H1 (cell line): ENCODE measurements at regions not wholly inside any gene's neighbourhood (a gene's known extent, or its start where the extent isn't known, plus 50 kb on each side); places are given as distances from the start of the nearest gene placed in this dataset.

Source experiments
- JUND ChIP-seq: IDR thresholded peaks from 2 replicates; pipeline ENCODE4 v1.6.1; 2011; ENCODE audit warnings: mild to moderate bottlenecking, improper control_type of control experiment, low read length
- MAFK ChIP-seq: IDR thresholded peaks from 2 replicates; pipeline ENCODE4 v1.6.1; 2012; ENCODE audit warnings: low read depth, mild to moderate bottlenecking, improper control_type of control experiment, low read length
- RNF2 ChIP-seq: fragments of 200-900, 300-1000 bp; sonication (generic); IDR thresholded peaks from 2 replicates; pipeline ENCODE4 v1.7.1; 2016; ENCODE audit warnings: borderline replicate concordance, low read depth, mild to moderate bottlenecking, antibody characterized with exemption, low read length; ENCODE audit not compliant: poor library complexity, severe bottlenecking; ENCODE audit errors: missing control alignments
- TAF1 ChIP-seq: IDR thresholded peaks from 2 replicates; pipeline ENCODE4 v1.6.1; 2011; ENCODE audit warnings: mild to moderate bottlenecking, low read depth, low read length
- TAF7 ChIP-seq: optimal IDR thresholded peaks from 2 replicates; pipeline ENCODE3; 2011; ENCODE audit warnings: low read depth, mild to moderate bottlenecking, inconsistent platforms, low read length, moderate library complexity, borderline replicate concordance
- TF ChIP-seq, protein P1 (sequence below): fragments of 300-600 bp; sonication (generic); IDR thresholded peaks from 2 replicates; pipeline ENCODE4 v1.7.1; 2012; ENCODE audit warnings: low read length, moderate library complexity, mild to moderate bottlenecking, inconsistent platforms; ENCODE audit not compliant: insufficient replicate concordance

DNA sequence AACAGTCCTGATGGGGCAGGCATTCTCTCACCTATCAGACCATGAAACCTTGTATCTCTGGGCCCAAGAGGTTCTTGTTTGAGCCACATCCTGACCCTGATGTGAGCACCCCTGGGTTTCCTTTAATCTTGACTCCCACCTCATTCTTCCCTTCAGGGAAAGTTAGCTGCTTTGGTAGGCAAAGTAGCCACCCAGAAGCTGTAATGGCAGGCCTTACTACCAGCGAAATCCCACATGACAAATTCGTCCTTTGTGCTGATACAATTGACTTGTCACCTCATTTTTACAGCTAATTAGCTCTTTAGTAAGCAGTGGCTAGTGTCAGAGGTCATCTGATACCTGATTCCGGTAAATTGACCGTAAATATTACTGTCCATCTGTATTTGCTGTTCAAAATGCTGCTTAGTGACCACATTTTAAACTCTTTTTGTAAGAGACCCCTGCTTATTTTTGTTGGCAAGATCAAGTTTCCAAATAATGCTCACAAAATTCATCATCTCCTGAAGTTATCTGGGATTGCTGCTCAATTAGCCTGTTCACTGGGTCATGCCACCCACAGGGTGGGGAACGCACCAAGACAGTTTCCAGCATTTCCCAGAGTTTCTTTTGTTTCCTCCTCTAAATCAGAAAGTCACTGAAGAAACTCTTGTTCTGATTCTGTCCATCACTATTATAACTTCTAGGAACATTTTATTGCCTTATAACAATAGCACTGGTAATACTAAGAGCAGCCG is 329.7 kb downstream of the GPAT3 start (continued):
- TF ChIP-seq MAFK (no peak), TAF7 (no peak), TAF1 (no peak), JUND (no peak), RNF2 (no peak)
- TF ChIP-seq, protein P1, sequence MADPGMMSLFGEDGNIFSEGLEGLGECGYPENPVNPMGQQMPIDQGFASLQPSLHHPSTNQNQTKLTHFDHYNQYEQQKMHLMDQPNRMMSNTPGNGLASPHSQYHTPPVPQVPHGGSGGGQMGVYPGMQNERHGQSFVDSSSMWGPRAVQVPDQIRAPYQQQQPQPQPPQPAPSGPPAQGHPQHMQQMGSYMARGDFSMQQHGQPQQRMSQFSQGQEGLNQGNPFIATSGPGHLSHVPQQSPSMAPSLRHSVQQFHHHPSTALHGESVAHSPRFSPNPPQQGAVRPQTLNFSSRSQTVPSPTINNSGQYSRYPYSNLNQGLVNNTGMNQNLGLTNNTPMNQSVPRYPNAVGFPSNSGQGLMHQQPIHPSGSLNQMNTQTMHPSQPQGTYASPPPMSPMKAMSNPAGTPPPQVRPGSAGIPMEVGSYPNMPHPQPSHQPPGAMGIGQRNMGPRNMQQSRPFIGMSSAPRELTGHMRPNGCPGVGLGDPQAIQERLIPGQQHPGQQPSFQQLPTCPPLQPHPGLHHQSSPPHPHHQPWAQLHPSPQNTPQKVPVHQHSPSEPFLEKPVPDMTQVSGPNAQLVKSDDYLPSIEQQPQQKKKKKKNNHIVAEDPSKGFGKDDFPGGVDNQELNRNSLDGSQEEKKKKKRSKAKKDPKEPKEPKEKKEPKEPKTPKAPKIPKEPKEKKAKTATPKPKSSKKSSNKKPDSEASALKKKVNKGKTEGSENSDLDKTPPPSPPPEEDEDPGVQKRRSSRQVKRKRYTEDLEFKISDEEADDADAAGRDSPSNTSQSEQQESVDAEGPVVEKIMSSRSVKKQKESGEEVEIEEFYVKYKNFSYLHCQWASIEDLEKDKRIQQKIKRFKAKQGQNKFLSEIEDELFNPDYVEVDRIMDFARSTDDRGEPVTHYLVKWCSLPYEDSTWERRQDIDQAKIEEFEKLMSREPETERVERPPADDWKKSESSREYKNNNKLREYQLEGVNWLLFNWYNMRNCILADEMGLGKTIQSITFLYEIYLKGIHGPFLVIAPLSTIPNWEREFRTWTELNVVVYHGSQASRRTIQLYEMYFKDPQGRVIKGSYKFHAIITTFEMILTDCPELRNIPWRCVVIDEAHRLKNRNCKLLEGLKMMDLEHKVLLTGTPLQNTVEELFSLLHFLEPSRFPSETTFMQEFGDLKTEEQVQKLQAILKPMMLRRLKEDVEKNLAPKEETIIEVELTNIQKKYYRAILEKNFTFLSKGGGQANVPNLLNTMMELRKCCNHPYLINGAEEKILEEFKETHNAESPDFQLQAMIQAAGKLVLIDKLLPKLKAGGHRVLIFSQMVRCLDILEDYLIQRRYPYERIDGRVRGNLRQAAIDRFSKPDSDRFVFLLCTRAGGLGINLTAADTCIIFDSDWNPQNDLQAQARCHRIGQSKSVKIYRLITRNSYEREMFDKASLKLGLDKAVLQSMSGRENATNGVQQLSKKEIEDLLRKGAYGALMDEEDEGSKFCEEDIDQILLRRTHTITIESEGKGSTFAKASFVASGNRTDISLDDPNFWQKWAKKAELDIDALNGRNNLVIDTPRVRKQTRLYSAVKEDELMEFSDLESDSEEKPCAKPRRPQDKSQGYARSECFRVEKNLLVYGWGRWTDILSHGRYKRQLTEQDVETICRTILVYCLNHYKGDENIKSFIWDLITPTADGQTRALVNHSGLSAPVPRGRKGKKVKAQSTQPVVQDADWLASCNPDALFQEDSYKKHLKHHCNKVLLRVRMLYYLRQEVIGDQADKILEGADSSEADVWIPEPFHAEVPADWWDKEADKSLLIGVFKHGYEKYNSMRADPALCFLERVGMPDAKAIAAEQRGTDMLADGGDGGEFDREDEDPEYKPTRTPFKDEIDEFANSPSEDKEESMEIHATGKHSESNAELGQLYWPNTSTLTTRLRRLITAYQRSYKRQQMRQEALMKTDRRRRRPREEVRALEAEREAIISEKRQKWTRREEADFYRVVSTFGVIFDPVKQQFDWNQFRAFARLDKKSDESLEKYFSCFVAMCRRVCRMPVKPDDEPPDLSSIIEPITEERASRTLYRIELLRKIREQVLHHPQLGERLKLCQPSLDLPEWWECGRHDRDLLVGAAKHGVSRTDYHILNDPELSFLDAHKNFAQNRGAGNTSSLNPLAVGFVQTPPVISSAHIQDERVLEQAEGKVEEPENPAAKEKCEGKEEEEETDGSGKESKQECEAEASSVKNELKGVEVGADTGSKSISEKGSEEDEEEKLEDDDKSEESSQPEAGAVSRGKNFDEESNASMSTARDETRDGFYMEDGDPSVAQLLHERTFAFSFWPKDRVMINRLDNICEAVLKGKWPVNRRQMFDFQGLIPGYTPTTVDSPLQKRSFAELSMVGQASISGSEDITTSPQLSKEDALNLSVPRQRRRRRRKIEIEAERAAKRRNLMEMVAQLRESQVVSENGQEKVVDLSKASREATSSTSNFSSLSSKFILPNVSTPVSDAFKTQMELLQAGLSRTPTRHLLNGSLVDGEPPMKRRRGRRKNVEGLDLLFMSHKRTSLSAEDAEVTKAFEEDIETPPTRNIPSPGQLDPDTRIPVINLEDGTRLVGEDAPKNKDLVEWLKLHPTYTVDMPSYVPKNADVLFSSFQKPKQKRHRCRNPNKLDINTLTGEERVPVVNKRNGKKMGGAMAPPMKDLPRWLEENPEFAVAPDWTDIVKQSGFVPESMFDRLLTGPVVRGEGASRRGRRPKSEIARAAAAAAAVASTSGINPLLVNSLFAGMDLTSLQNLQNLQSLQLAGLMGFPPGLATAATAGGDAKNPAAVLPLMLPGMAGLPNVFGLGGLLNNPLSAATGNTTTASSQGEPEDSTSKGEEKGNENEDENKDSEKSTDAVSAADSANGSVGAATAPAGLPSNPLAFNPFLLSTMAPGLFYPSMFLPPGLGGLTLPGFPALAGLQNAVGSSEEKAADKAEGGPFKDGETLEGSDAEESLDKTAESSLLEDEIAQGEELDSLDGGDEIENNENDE, result no peak
